Ishikawa (cell line): ENCODE measurements at regions not wholly inside any gene's neighbourhood (a gene's known extent, or its start where the extent isn't known, plus 50 kb on each side); places are given as distances from the start of the nearest gene placed in this dataset.

Experiments
- CEBPB ChIP-seq: IDR thresholded peaks from 2 replicates; pipeline ENCODE4 v1.6.1; 2012
- CREB1 ChIP-seq: IDR thresholded peaks from 2 replicates; pipeline ENCODE4 v1.6.1; 2012; ENCODE audit warnings: low read depth
- EGR1 ChIP-seq: IDR thresholded peaks from 2 replicates; pipeline ENCODE4 v1.6.1; 2012
- EP300 ChIP-seq: IDR thresholded peaks from 2 replicates; pipeline ENCODE4 v1.6.1; 2012; ENCODE audit warnings: borderline replicate concordance
- FOXM1 ChIP-seq: IDR thresholded peaks from 2 replicates; pipeline ENCODE4 v1.6.1; 2012; ENCODE audit warnings: low read depth, borderline replicate concordance
- MAX ChIP-seq: IDR thresholded peaks from 2 replicates; pipeline ENCODE4 v1.6.1; 2012
- NFIC ChIP-seq: IDR thresholded peaks from 2 replicates; pipeline ENCODE4 v1.6.1; 2012
- RAD21 ChIP-seq: IDR thresholded peaks from 2 replicates; pipeline ENCODE4 v1.6.1; 2012; ENCODE audit warnings: low read depth
- REST ChIP-seq: IDR thresholded peaks from 2 replicates; pipeline ENCODE4 v1.6.1; 2012; ENCODE audit warnings: low read depth, mild to moderate bottlenecking
- TAF1 ChIP-seq: IDR thresholded peaks from 2 replicates; pipeline ENCODE4 v1.6.1; 2012; ENCODE audit warnings: low read depth, mild to moderate bottlenecking
- TCF12 ChIP-seq: IDR thresholded peaks from 2 replicates; pipeline ENCODE4 v1.6.1; 2012; ENCODE audit warnings: low read depth
- TEAD4 ChIP-seq: IDR thresholded peaks from 2 replicates; pipeline ENCODE4 v1.6.1; 2012
- USF1 ChIP-seq: IDR thresholded peaks from 2 replicates; pipeline ENCODE4 v1.6.1; 2012
- YY1 ChIP-seq: IDR thresholded peaks from 2 replicates; pipeline ENCODE4 v1.6.1; 2012; ENCODE audit warnings: low read depth
- ZBTB7A ChIP-seq: IDR thresholded peaks from 2 replicates; pipeline ENCODE4 v1.6.1; 2012; ENCODE audit warnings: low read depth

- TF ChIP-seq TAF1 (no peak), FOXM1 (no peak), YY1 (no peak), MAX (no peak), EP300 (no peak), NFIC (no peak), REST (no peak)
Observed at GRCh38 chr14:71235875-71236274, 328.6 kb downstream of the PCNX1 start.

- TF ChIP-seq USF1 (no peak), NFIC (no peak)
Observed at GRCh38 chr14:71236487-71236886, 329.2 kb downstream of the PCNX1 start.

GRCh38 chr14:71237556-71237955 is 330.3 kb downstream of the PCNX1 start:
- no peak for TF ChIP-seq ZBTB7A
- no peak for TF ChIP-seq REST
- no peak for TF ChIP-seq TEAD4
- TF ChIP-seq CREB1, result no peak
- TF ChIP-seq EP300, result no peak
- no peak for TF ChIP-seq EGR1
- TF ChIP-seq FOXM1, result no peak
- TF ChIP-seq MAX, result no peak
- TF ChIP-seq NFIC, result no peak
- no peak for TF ChIP-seq RAD21

GRCh38 chr14:71238835-71239234 is 331.6 kb downstream of the PCNX1 start:
- TF ChIP-seq TEAD4 (no peak), TAF1 (no peak), NFIC (no peak), USF1 (no peak), YY1 (no peak), MAX (no peak), RAD21 (no peak), ZBTB7A (no peak), EP300 (no peak), FOXM1 (no peak), CREB1 (no peak), REST (no peak), EGR1 (no peak)

GRCh38 chr14:71240171-71240570 is 332.9 kb downstream of the PCNX1 start:
- TF ChIP-seq REST (no peak), USF1 (no peak), CREB1 (no peak), FOXM1 (no peak), CEBPB (no peak), TEAD4 (no peak), EGR1 (no peak), EP300 (no peak), TCF12 (no peak), NFIC (no peak), YY1 (no peak), TAF1 (no peak), RAD21 (no peak), ZBTB7A (no peak), MAX (no peak)
